GM19455 (cell line): ENCODE measurements at regions not wholly inside any gene's neighbourhood (a gene's known extent, or its start where the extent isn't known, plus 50 kb on each side); places are given as distances from the start of the nearest gene placed in this dataset.
"Not testable (repeated sequence)": the region's sequence is repeated elsewhere in the genome, so short reads cannot be mapped to it uniquely, and the experiment has no call there.

Experiments used
- ATAC-seq: cut with Tn5 transposase; IDR thresholded peaks from one replicate; pipeline ENCODE4 v1.9.1; 2021; ENCODE audit not compliant: unreplicated experiment

- no peak for ATAC-seq
Observed at GRCh38 chr2:82084679-82085392, 1780.3 kb upstream of the LRRTM1 start.

- ATAC-seq: no peak
Observed at GRCh38 chr2:82075875-82076274, 1771.3 kb upstream of the LRRTM1 start.

GRCh38 chr2:82062463-82062862, 1757.9 kb upstream of the LRRTM1 start:
- ATAC-seq: no peak

GRCh38 chr2:82055846-82056245, 1751.3 kb upstream of the LRRTM1 start:
- ATAC-seq: no peak

GRCh38 chr2:82043867-82044266, 1739.3 kb upstream of the LRRTM1 start:
- ATAC-seq: no peak

GRCh38 chr2:82027921-82028615, 1723.5 kb upstream of the LRRTM1 start:
- ATAC-seq: no peak

- ATAC-seq: no peak
Observed at GRCh38 chr2:82023710-82024109, 1719.2 kb upstream of the LRRTM1 start.

GRCh38 chr2:82013641-82014040, 1709.1 kb upstream of the LRRTM1 start:
- no peak for ATAC-seq

- no peak for ATAC-seq
Observed at GRCh38 chr2:82007071-82007664, 1702.6 kb upstream of the LRRTM1 start.

- ATAC-seq: not testable (repeated sequence)
Observed at GRCh38 chr2:82005889-82006288, 1701.3 kb upstream of the LRRTM1 start.

GRCh38 chr2:82001614-82002013, 1697.1 kb upstream of the LRRTM1 start:
- ATAC-seq: no peak

GRCh38 chr2:82000606-82001005, 1696.1 kb upstream of the LRRTM1 start:
- ATAC-seq: no peak

- ATAC-seq: no peak
Observed at GRCh38 chr2:81996332-81996731, 1691.8 kb upstream of the LRRTM1 start.

GRCh38 chr2:81991282-81991681, 1686.7 kb upstream of the LRRTM1 start:
- no peak for ATAC-seq

GRCh38 chr2:81987370-81987769, 1682.8 kb upstream of the LRRTM1 start:
- ATAC-seq: no peak

GRCh38 chr2:81984969-81985637, 1680.6 kb upstream of the LRRTM1 start:
- ATAC-seq: no peak

GRCh38 chr2:81981585-81981984, 1677.0 kb upstream of the LRRTM1 start:
- ATAC-seq: no peak

GRCh38 chr2:81979086-81979485, 1674.5 kb upstream of the LRRTM1 start:
- ATAC-seq: no peak

- ATAC-seq: no peak
Observed at GRCh38 chr2:81976998-81977397, 1672.4 kb upstream of the LRRTM1 start.

- no peak for ATAC-seq
Observed at GRCh38 chr2:81974216-81974615, 1669.7 kb upstream of the LRRTM1 start.

- no peak for ATAC-seq
Observed at GRCh38 chr2:81942876-81943275, 1638.3 kb upstream of the LRRTM1 start.
